Heart right ventricle (tissue), 16 donors: ENCODE measurements at regions not wholly inside any gene's neighbourhood (a gene's known extent, or its start where the extent isn't known, plus 50 kb on each side); places are given as distances from the start of the nearest gene placed in this dataset.
A peak's percentile ranks its signal among the peaks of the same experiment; 100 is the strongest.

Source experiments
- ATAC-seq, 8 donors: fragments of 200-7000 bp; cut with Tn5 transposase; one replicate each; pipeline ENCODE4 v1.9.1; 2020; ENCODE audit warnings: mild to moderate bottlenecking in 8 of 8, moderate library complexity in 8 of 8, moderate number of reproducible peaks in 1 of 8
- DNase-seq, 2 donors: peaks; one replicate each; pipeline ENCODE4 v3.0.0-alpha.2; 2020
- H3K27ac ChIP-seq, 10 donors: fragments of 200-600 bp; sonication (generic) in 2 of 10; one replicate each; pipeline versions ENCODE4 v1.5.0 to v1.8.0; 2020 to 2022; ENCODE audit warnings: mild to moderate bottlenecking in 3 of 10
- H3K27me3 ChIP-seq, 7 donors: fragments of 200-600 bp; one replicate each; pipeline ENCODE4 v1.8.0; 2021 to 2022; ENCODE audit warnings: mild to moderate bottlenecking in 2 of 7
- H3K36me3 ChIP-seq, 9 donors: fragments of 200-600 bp; sonication (generic) in 1 of 9; one replicate each; pipeline versions ENCODE4 v1.5.0 to v1.8.0; 2020 to 2022; ENCODE audit warnings: mild to moderate bottlenecking in 2 of 9
- H3K4me1 ChIP-seq, 9 donors: fragments of 200-600 bp; sonication (generic) in 1 of 9; one replicate each; pipeline versions ENCODE4 v1.5.0 to v1.8.0; 2020 to 2022; ENCODE audit warnings: mild to moderate bottlenecking in 4 of 9
- H3K4me3 ChIP-seq, 10 donors: fragments of 200-600 bp; sonication (generic) in 2 of 10; one replicate each; pipeline versions ENCODE4 v1.5.0 to v1.8.0; 2020 to 2022; ENCODE audit warnings: mild to moderate bottlenecking in 7 of 10, moderate library complexity in 2 of 10
- H3K9me3 ChIP-seq, 11 donors: fragments of 200-600 bp in 10 of 11; sonication (generic) in 2 of 11; one replicate each; pipeline versions ENCODE4 v1.5.0 to v1.8.0; 2013 to 2022; ENCODE audit warnings: mild to moderate bottlenecking in 2 of 11, control low read depth in 1 of 11, moderate library complexity in 1 of 11
- WGBS, 2 donors: extraction: QIAGEN DNeasy Blood & Tissue Kit; methylation state at CpG; one replicate each; pipeline ENCODE4 v1.1.7; 2013; ENCODE audit warnings: inconsistent platforms in 1 of 2; 5-methylcytosine and 5-hydroxymethylcytosine counted together
- intact Hi-C, 10 donors: fragments of 100-400 bp; cut with DNase I; formaldehyde crosslinking; loops; one replicate each; pipeline versions ENCODE4 v1.11.1 to v1.14.2; 2022
- TF ChIP-seq, protein P1 (sequence below), 9 donors: fragments of 200-600 bp; sonication (generic) in 2 of 9; IDR thresholded peaks; one replicate each; pipeline versions ENCODE4 v1.5.0 to v1.8.0; 2021 to 2022; ENCODE audit warnings: antibody characterized with exemption in 9 of 9, mild to moderate bottlenecking in 5 of 9, moderate library complexity in 1 of 9
- donor health status: Arrhythmogenic right ventricular cardiomyopathy.
- donor health status: ischemic (EF 13 %, LVEDD 7.1; RV severe dilation, severe dysfunction).
- donor health status: healthy with polysubstance abuse.
- donor health status: DM: no; HTN: yes; CAD: no.
- donor health status: DM: no; HTN: no; CAD: no.
- donor health status: ischemic (EF 25% LVEDD 6.9; RV normal size, moderate dysfunction).
- donor health status: ischemic (EF 25% LVEDD 5.7; RV mildly dilated, moderate dysfunction).
- donor health status: healthy.
- donor health status: DM: yes; HTN: yes; CAD: no.
- donor health status: Ischemic cardiomyopathy.
- donor health status: ischemic (EF 35%, LVEDD 5.7; RV mildly dilated, moderate dysfunction).
- donor health status: nonischemic (EF 11% LVEDD 7.7; RV severe dilation, severe dysfunction).
- donor health status: DM: yes; HTN: yes; CAD: no.
- donor health status: PGD.
- donor health status: ischemic (EF 29% LVEDD 5.4; RV normal size, mild dysfunction).
- donor health status: nonischemic (EF 23%, LVEDD 6.1; RV moderate dilation, normal function).

DNA sequence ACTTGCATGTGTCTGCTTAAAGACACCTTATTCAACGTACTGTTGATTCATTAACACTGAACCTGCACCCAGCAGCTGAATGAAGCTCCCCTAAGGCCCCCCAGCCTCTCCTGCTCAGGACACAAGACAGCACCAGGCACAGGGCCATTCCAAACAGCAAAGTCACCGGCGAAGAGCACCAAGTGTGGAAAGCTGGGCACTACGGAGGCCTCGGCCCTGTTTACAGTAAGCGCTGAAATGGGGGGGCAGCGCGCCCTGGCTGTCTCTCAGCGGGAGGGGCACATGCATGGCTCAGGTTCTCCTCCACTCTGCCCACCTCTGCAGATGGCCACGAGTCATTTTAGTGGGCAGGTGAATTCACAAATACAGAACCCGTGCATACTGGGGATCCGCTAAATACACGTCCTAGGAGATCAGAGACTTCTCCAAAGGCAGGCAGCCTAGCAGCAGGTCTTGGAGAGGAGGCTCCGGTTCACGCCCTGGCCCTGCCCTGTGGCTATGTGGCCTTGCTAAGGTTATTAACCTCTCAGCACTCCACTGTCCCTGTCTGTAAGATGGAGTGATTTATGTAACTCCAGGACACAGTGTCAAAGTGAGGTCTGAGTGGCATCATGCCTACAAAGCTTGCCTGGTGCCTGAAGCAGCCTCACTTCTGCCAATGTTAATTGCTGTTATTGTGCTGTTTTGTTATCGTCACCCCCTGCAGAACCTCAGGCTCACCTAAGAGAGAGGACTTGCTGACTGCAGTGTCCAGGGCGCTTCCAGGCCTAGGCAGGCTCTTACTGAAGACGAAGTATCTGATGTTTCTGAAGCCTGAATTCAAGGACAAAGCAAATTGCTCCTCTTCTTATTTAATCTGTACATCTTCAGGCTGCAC is 207.4 kb upstream of the SOX1 start:
- Histone ChIP-seq H3K4me3 (no peak overlapping the region), H3K4me1 (no peaks in the 10 kb centered on the region), H3K36me3 (no peaks in the 10 kb centered on the region), H3K27ac (no peak overlapping the region), H3K27me3 (peaks cover 0 to 19% (median 9%) of the 10 kb centered on the region in 7 donors), H3K9me3 (peaks cover 0 to 11% (median 0%) of the 10 kb centered on the region in 11 donors)
- DNase-seq (no peak), ATAC-seq (peak in 4 of 8 donors; percentile 24 to 40 (median 30))
- WGBS, 2 donors, result 68 to 69% methylated on average over 18 of the region's 18 CpGs
- TF ChIP-seq, protein P1, sequence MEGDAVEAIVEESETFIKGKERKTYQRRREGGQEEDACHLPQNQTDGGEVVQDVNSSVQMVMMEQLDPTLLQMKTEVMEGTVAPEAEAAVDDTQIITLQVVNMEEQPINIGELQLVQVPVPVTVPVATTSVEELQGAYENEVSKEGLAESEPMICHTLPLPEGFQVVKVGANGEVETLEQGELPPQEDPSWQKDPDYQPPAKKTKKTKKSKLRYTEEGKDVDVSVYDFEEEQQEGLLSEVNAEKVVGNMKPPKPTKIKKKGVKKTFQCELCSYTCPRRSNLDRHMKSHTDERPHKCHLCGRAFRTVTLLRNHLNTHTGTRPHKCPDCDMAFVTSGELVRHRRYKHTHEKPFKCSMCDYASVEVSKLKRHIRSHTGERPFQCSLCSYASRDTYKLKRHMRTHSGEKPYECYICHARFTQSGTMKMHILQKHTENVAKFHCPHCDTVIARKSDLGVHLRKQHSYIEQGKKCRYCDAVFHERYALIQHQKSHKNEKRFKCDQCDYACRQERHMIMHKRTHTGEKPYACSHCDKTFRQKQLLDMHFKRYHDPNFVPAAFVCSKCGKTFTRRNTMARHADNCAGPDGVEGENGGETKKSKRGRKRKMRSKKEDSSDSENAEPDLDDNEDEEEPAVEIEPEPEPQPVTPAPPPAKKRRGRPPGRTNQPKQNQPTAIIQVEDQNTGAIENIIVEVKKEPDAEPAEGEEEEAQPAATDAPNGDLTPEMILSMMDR (IDR thresholded peaks at IDR 0.05), result no peak
- intact Hi-C loops, result no loop called here

DNA sequence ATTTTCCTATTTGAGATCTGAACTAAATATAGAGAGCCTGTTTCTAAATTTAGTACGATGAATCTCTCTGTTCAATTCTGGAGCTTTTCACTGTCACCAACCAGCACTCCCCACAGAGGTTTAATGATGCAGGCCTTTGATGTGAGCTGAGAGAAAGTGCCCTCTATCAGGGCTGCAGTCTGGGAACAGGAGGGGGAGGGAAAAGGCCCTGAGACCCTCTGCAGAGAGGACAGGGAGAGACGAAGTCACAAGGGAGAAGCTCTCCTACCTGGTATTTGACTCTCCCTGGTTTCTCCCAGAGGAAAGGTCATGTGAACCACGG is 206.8 kb upstream of the SOX1 start:
- Histone ChIP-seq H3K4me1 (no peaks in the 10 kb centered on the region), H3K27ac (no peak overlapping the region), H3K4me3 (no peak overlapping the region), H3K27me3 (peaks cover 0 to 19% (median 9%) of the 10 kb centered on the region in 7 donors), H3K36me3 (no peaks in the 10 kb centered on the region), H3K9me3 (peaks cover 0 to 11% (median 0%) of the 10 kb centered on the region in 11 donors)
- DNase-seq (no peak), ATAC-seq (no peak)
- TF ChIP-seq, protein P1 (IDR thresholded peaks at IDR 0.05), result no peak
- intact Hi-C loops, result no loop called here
- WGBS, 2 donors, result 32 to 34% methylated on average over 3 of the region's 3 CpGs

DNA sequence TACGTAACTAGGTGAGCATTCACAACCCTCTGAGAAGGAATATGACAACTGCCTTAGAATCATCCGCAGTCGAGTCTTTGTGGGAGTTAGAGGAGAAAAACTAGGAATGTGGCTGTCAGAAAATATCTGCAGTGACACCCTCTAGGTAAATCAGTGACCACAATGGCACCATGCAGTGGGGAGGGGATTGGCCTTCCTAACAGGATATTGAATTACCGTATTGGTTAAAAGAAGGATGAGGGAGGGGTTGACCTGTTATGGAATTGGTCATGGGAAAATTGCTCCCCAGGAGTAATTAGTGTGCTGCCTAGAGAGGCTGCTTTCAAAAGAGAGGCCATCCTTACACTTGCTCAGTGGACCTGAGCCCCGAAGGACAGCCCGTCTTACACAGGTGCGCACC is 205.6 kb upstream of the SOX1 start:
- H3K27ac ChIP-seq, result no peak overlapping the region
- peaks cover 0 to 11% (median 0%) of the 10 kb centered on the region in 11 donors for H3K9me3 ChIP-seq
- DNase-seq, result no peak
- no peak for ATAC-seq
- WGBS, 2 donors, result 91 to 94% methylated on average over 7 of the region's 7 CpGs
- H3K27me3 ChIP-seq, result peaks cover 0 to 13% (median 5%) of the 10 kb centered on the region in 7 donors
- intact Hi-C loops, result no loop called here
- H3K36me3 ChIP-seq, result no peaks in the 10 kb centered on the region
- H3K4me3 ChIP-seq, result no peak overlapping the region
- TF ChIP-seq, protein P1 (IDR thresholded peaks at IDR 0.05), result no peak
- H3K4me1 ChIP-seq, result no peaks in the 10 kb centered on the region

DNA sequence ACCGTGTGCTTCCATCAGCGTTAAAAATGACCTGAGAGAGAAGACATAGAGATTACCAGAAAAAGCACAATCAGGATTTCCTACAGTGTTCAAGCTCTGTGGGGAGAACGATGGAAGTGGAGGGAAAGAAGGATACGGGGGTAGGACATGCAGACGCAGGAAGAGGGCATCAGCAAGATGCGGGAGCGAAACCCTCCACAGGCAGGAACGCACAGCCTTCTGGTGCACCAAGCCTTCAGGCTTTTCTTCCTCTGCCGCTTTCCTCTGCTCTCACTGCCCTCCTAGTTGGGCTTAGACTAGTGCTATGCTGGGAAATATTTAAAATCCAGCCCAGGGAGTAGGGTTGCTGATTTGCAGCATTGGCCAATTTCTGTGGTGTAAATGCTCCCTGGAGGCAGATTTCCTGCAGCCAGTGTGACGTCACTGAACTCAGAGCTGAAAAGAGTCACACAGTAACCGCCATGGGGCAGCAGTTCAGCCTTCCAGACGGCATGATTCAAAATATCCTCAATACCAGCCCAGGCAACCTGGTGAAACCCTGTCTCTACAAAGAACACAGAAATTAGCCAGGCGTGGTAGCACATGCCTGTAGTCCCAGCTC is 205.1 kb upstream of the SOX1 start:
- WGBS, 2 donors, result 86 to 93% methylated on average over 13 of the region's 13 CpGs
- Histone ChIP-seq H3K27me3 (peaks cover 0 to 8% (median 0%) of the 10 kb centered on the region in 7 donors), H3K4me3 (no peak overlapping the region), H3K9me3 (peaks cover 0 to 11% (median 0%) of the 10 kb centered on the region in 11 donors), H3K27ac (no peak overlapping the region), H3K4me1 (no peaks in the 10 kb centered on the region), H3K36me3 (no peaks in the 10 kb centered on the region)
- ATAC-seq, result no peak
- TF ChIP-seq, protein P1 (IDR thresholded peaks at IDR 0.05), result no peak
- intact Hi-C loops, result no loop called here
- DNase-seq, result no peak
